ENCODE measurements at regions not wholly inside any gene's neighbourhood (a gene's known extent, or its start where the extent isn't known, plus 50 kb on each side); places are given as distances from the start of the nearest gene placed in this dataset.

GRCh38 chr18:40041951-40042350 is 1913.1 kb upstream of the PIK3C3 start:
- no peak for TF ChIP-seq EP300 (IDR thresholded peaks at IDR 0.05)
- no peak for TF ChIP-seq CTCF (IDR thresholded peaks at IDR 0.05)
- no peak for TF ChIP-seq POLR2AphosphoS5 (IDR thresholded peaks at IDR 0.05)
- no peak for TF ChIP-seq POLR2A (IDR thresholded peaks at IDR 0.05)

Data from sigmoid colon (tissue), 4 donors.